GM04504 (cell line): ENCODE measurements at regions not wholly inside any gene's neighbourhood (a gene's known extent, or its start where the extent isn't known, plus 50 kb on each side); places are given as distances from the start of the nearest gene placed in this dataset.
"Not testable (repeated sequence)": the region's sequence is repeated elsewhere in the genome, so short reads cannot be mapped to it uniquely, and the experiment has no call there.

Experiments
- DNase-seq: peaks from one replicate; pipeline ENCODE4 v3.0.0-alpha.2; 2012; ENCODE audit warnings: low read depth

GRCh38 chr3:195634426-195635261, 50.9 kb upstream of the APOD start:
- not testable (repeated sequence) for DNase-seq
